ENCODE measurements at regions not wholly inside any gene's neighbourhood (a gene's known extent, or its start where the extent isn't known, plus 50 kb on each side); places are given as distances from the start of the nearest gene placed in this dataset.

- DNase-seq, result no peak
- in situ Hi-C loops (cut with HindIII; ENCODE audit: low pct_ligation_motif_present, low pct_unique_long_range_greater_than_20kb, low sequenced_read_pairs), result no loop called here
Measured at GRCh38 chr14:82837611-82838140, 1304.0 kb upstream of the SEL1L start.

- in situ Hi-C loops (cut with HindIII; ENCODE audit: low pct_ligation_motif_present, low pct_unique_long_range_greater_than_20kb, low sequenced_read_pairs), result no loop called here
- no peak for DNase-seq
Measured at GRCh38 chr14:82850576-82850975, 1316.9 kb upstream of the SEL1L start.

GRCh38 chr14:82854131-82854530, 1320.5 kb upstream of the SEL1L start:
- in situ Hi-C loops (cut with HindIII; ENCODE audit: low pct_ligation_motif_present, low pct_unique_long_range_greater_than_20kb, low sequenced_read_pairs), result no loop called here
- no peak for DNase-seq

GRCh38 chr14:82854901-82855300, 1321.2 kb upstream of the SEL1L start:
- no peak for DNase-seq
- in situ Hi-C loops (cut with HindIII; ENCODE audit: low pct_ligation_motif_present, low pct_unique_long_range_greater_than_20kb, low sequenced_read_pairs), result no loop called here

GRCh38 chr14:82855912-82856391, 1322.3 kb upstream of the SEL1L start:
- in situ Hi-C loops (cut with HindIII; ENCODE audit: low pct_ligation_motif_present, low pct_unique_long_range_greater_than_20kb, low sequenced_read_pairs), result no loop called here
- DNase-seq, result peak; percentile 22

GRCh38 chr14:82861313-82861712, 1327.7 kb upstream of the SEL1L start:
- in situ Hi-C loops (cut with HindIII; ENCODE audit: low pct_ligation_motif_present, low pct_unique_long_range_greater_than_20kb, low sequenced_read_pairs), result no loop called here
- no peak for DNase-seq

- in situ Hi-C loops (cut with HindIII; ENCODE audit: low pct_ligation_motif_present, low pct_unique_long_range_greater_than_20kb, low sequenced_read_pairs), result no loop called here
- peak; percentile 21 for DNase-seq
Measured at GRCh38 chr14:82872494-82872893, 1338.8 kb upstream of the SEL1L start.

- in situ Hi-C loops (cut with HindIII; ENCODE audit: low pct_ligation_motif_present, low pct_unique_long_range_greater_than_20kb, low sequenced_read_pairs), result no loop called here
Measured at GRCh38 chr14:82878951-82879350, 1345.3 kb upstream of the SEL1L start.

GRCh38 chr14:82879949-82880535, 1346.4 kb upstream of the SEL1L start:
- in situ Hi-C loops (cut with HindIII; ENCODE audit: low pct_ligation_motif_present, low pct_unique_long_range_greater_than_20kb, low sequenced_read_pairs), result no loop called here
- DNase-seq, result no peak

More at GRCh38 chr14:82878951-82879350, 1345.3 kb upstream of the SEL1L start:
- DNase-seq, result no peak

- no peak for DNase-seq
- in situ Hi-C loops (cut with HindIII; ENCODE audit: low pct_ligation_motif_present, low pct_unique_long_range_greater_than_20kb, low sequenced_read_pairs), result no loop called here
Measured at GRCh38 chr14:82886670-82887069, 1353.0 kb upstream of the SEL1L start.

- in situ Hi-C loops (cut with HindIII; ENCODE audit: low pct_ligation_motif_present, low pct_unique_long_range_greater_than_20kb, low sequenced_read_pairs), result no loop called here
Measured at GRCh38 chr14:82889701-82890100, 1356.0 kb upstream of the SEL1L start.

GRCh38 chr14:82896476-82896875, 1362.8 kb upstream of the SEL1L start:
- no peak for DNase-seq
- in situ Hi-C loops (cut with HindIII; ENCODE audit: low pct_ligation_motif_present, low pct_unique_long_range_greater_than_20kb, low sequenced_read_pairs), result no loop called here

More at GRCh38 chr14:82889701-82890100, 1356.0 kb upstream of the SEL1L start:
- no peak for DNase-seq

GRCh38 chr14:82897469-82898308, 1364.0 kb upstream of the SEL1L start:
- in situ Hi-C loops (cut with HindIII; ENCODE audit: low pct_ligation_motif_present, low pct_unique_long_range_greater_than_20kb, low sequenced_read_pairs), result no loop called here

GRCh38 chr14:82905762-82906161, 1372.1 kb upstream of the SEL1L start:
- in situ Hi-C loops (cut with HindIII; ENCODE audit: low pct_ligation_motif_present, low pct_unique_long_range_greater_than_20kb, low sequenced_read_pairs), result no loop called here
- no peak for DNase-seq

More at GRCh38 chr14:82897469-82898308, 1364.0 kb upstream of the SEL1L start:
- no peak for DNase-seq

GRCh38 chr14:82911930-82912329, 1378.3 kb upstream of the SEL1L start:
- in situ Hi-C loops (cut with HindIII; ENCODE audit: low pct_ligation_motif_present, low pct_unique_long_range_greater_than_20kb, low sequenced_read_pairs), result no loop called here
- no peak for DNase-seq

GRCh38 chr14:82913396-82913795, 1379.7 kb upstream of the SEL1L start:
- in situ Hi-C loops (cut with HindIII; ENCODE audit: low pct_ligation_motif_present, low pct_unique_long_range_greater_than_20kb, low sequenced_read_pairs), result no loop called here
- DNase-seq, result no peak

- DNase-seq, result no peak
- in situ Hi-C loops (cut with HindIII; ENCODE audit: low pct_ligation_motif_present, low pct_unique_long_range_greater_than_20kb, low sequenced_read_pairs), result no loop called here
Measured at GRCh38 chr14:82915381-82915780, 1381.7 kb upstream of the SEL1L start.

GRCh38 chr14:82935691-82936090, 1402.0 kb upstream of the SEL1L start:
- DNase-seq, result no peak
- in situ Hi-C loops (cut with HindIII; ENCODE audit: low pct_ligation_motif_present, low pct_unique_long_range_greater_than_20kb, low sequenced_read_pairs), result no loop called here

GRCh38 chr14:82951171-82951570, 1417.5 kb upstream of the SEL1L start:
- no peak for DNase-seq
- in situ Hi-C loops (cut with HindIII; ENCODE audit: low pct_ligation_motif_present, low pct_unique_long_range_greater_than_20kb, low sequenced_read_pairs), result no loop called here

- no peak for DNase-seq
- in situ Hi-C loops (cut with HindIII; ENCODE audit: low pct_ligation_motif_present, low pct_unique_long_range_greater_than_20kb, low sequenced_read_pairs), result no loop called here
Measured at GRCh38 chr14:82963756-82964155, 1430.1 kb upstream of the SEL1L start.
